ENCODE measurements at regions not wholly inside any gene's neighbourhood (a gene's known extent, or its start where the extent isn't known, plus 50 kb on each side); places are given as distances from the start of the nearest gene placed in this dataset.

- FAIRE-seq = no peak
These were observed 84.1 kb upstream of the FREM3 start for GRCh38 chr4:143784567-143784966.

DNA sequence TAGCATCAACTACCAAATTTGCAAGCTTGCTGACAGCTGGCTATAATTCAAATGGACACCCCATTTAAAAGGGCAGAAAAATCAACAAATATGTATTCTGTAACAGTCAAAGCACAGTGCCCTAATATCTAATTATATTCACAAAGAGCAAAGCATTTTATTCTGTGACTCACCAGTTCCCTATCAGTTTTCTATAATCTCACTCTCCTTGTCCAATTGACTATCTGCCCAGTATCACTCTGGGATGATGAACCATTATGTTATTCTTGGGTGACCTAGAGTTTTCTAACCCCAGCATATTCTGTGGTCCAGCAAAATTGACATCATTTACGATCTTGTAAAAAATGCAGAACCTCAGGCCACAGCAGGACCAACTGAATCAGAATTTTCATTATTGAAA is 82.0 kb upstream of the FREM3 start:
- Histone ChIP-seq H3K4me2 (ENCODE audit: control insufficient read depth, extremely low read depth, insufficient read depth, low read depth, low read length) (no peak overlapping the region), H4K20me1 (ENCODE audit: control insufficient read depth, extremely low read depth, insufficient read depth, low read length) (no peaks in the 10 kb centered on the region), H3K9me3 (ENCODE audit: control insufficient read depth, low read depth, low read length) (no peaks in the 10 kb centered on the region), H3K9ac (ENCODE audit: control insufficient read depth, extremely low read depth, insufficient read depth, low read length) (no peak overlapping the region), H3K4me3 (ENCODE audit: control insufficient read depth in 2 of 3, extremely low read depth in 1 of 3, insufficient read depth in 2 of 3, low read depth in 1 of 3, low read length in 3 of 3) (no peak overlapping the region), H2AFZ (ENCODE audit: control insufficient read depth, low read length) (no peak overlapping the region), H3K27me3 (ENCODE audit: control insufficient read depth, extremely low read depth, insufficient read depth, low read length) (no peaks in the 10 kb centered on the region), H3K27ac (ENCODE audit: control insufficient read depth, insufficient read depth, low read length) (no peak overlapping the region), H3K9me1 (ENCODE audit: control insufficient read depth, extremely low read depth, insufficient read depth, low read length) (no peaks in the 10 kb centered on the region), H3K4me1 (ENCODE audit: control insufficient read depth, extremely low read depth, insufficient read depth, low read length) (no peaks in the 10 kb centered on the region), H3K36me3 (ENCODE audit: control insufficient read depth in 2 of 2, extremely low read depth in 1 of 2, insufficient read depth in 2 of 2, low read length in 2 of 2) (no peaks in the 10 kb centered on the region), H3K79me2 (ENCODE audit: control insufficient read depth, insufficient read depth, low read length) (no peaks in the 10 kb centered on the region)
- TF ChIP-seq CTCF (optimal IDR thresholded peaks at IDR 0.05 in 1 of 3, IDR thresholded peaks at IDR 0.05 in 1 of 3, conservative IDR thresholded peaks at IDR 0.05 in 1 of 3; ENCODE audit: extremely low read depth in 1 of 3, insufficient read depth in 2 of 3, low read length in 3 of 3) = no peak
- TF ChIP-seq EZH2 (IDR thresholded peaks at IDR 0.05; ENCODE audit: low read length) = no peak
- FAIRE-seq = no peak
- no peak for DNase-seq (ENCODE audit: low read depth, low spot score)
- dilution Hi-C loops (cut with MboI; ENCODE audit: extremely low pct_ligation_motif_present, low sequenced_read_pairs) = no loop called here

More at GRCh38 chr4:143784567-143784966, 84.1 kb upstream of the FREM3 start:
- Histone ChIP-seq H3K36me3 (ENCODE audit: control insufficient read depth in 2 of 2, extremely low read depth in 1 of 2, insufficient read depth in 2 of 2, low read length in 2 of 2) (no peaks in the 10 kb centered on the region), H4K20me1 (ENCODE audit: control insufficient read depth, extremely low read depth, insufficient read depth, low read length) (no peaks in the 10 kb centered on the region), H3K27ac (ENCODE audit: control insufficient read depth, insufficient read depth, low read length) (no peak overlapping the region), H3K4me3 (ENCODE audit: control insufficient read depth in 2 of 3, extremely low read depth in 1 of 3, insufficient read depth in 2 of 3, low read depth in 1 of 3, low read length in 3 of 3) (no peak overlapping the region), H3K9me3 (ENCODE audit: control insufficient read depth, low read depth, low read length) (no peaks in the 10 kb centered on the region), H3K79me2 (ENCODE audit: control insufficient read depth, insufficient read depth, low read length) (no peaks in the 10 kb centered on the region), H2AFZ (ENCODE audit: control insufficient read depth, low read length) (no peak overlapping the region), H3K9ac (ENCODE audit: control insufficient read depth, extremely low read depth, insufficient read depth, low read length) (no peak overlapping the region), H3K4me2 (ENCODE audit: control insufficient read depth, extremely low read depth, insufficient read depth, low read depth, low read length) (no peak overlapping the region), H3K27me3 (ENCODE audit: control insufficient read depth, extremely low read depth, insufficient read depth, low read length) (no peaks in the 10 kb centered on the region), H3K4me1 (ENCODE audit: control insufficient read depth, extremely low read depth, insufficient read depth, low read length) (no peaks in the 10 kb centered on the region), H3K9me1 (ENCODE audit: control insufficient read depth, extremely low read depth, insufficient read depth, low read length) (no peaks in the 10 kb centered on the region)
- dilution Hi-C loops (cut with MboI; ENCODE audit: extremely low pct_ligation_motif_present, low sequenced_read_pairs) = no loop called here
- no peak for TF ChIP-seq EZH2 (IDR thresholded peaks at IDR 0.05; ENCODE audit: low read length)
- TF ChIP-seq CTCF (optimal IDR thresholded peaks at IDR 0.05 in 1 of 3, IDR thresholded peaks at IDR 0.05 in 1 of 3, conservative IDR thresholded peaks at IDR 0.05 in 1 of 3; ENCODE audit: extremely low read depth in 1 of 3, insufficient read depth in 2 of 3, low read length in 3 of 3) = no peak
- DNase-seq (ENCODE audit: low read depth, low spot score) = no peak

All from keratinocyte (primary cell).